GM18868 (cell line): ENCODE measurements at regions not wholly inside any gene's neighbourhood (a gene's known extent, or its start where the extent isn't known, plus 50 kb on each side); places are given as distances from the start of the nearest gene placed in this dataset.
"Not testable (repeated sequence)": the region's sequence is repeated elsewhere in the genome, so short reads cannot be mapped to it uniquely, and the experiment has no call there.

ENCODE experiments used
- ATAC-seq: cut with Tn5 transposase; IDR thresholded peaks from one replicate; pipeline ENCODE4 v1.9.1; 2021; ENCODE audit warnings: mild to moderate bottlenecking, moderate library complexity; ENCODE audit not compliant: unreplicated experiment

- ATAC-seq: no peak
Measured at GRCh38 chr7:83832009-83832408, 183.1 kb upstream of the SEMA3E start.

DNA sequence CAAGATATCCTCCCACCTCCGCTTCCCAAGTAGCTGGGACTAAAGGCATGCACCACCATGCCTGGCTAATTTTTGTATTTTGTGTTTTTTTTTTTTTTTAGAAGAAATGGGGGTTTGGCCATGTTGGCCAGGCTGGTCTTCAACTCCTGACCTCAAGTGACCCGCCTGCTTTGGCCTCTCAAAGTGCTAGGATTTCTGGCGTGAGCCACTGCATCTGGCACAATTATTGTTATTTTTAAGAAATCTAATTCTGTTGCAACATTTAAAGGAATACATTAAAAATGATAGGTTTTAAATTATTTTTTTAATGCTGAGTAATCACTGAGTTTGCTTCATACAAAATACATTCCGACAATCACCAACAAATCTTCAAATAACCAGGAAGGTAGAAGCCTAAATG is 178.1 kb upstream of the SEMA3E start:
- no peak for ATAC-seq

DNA sequence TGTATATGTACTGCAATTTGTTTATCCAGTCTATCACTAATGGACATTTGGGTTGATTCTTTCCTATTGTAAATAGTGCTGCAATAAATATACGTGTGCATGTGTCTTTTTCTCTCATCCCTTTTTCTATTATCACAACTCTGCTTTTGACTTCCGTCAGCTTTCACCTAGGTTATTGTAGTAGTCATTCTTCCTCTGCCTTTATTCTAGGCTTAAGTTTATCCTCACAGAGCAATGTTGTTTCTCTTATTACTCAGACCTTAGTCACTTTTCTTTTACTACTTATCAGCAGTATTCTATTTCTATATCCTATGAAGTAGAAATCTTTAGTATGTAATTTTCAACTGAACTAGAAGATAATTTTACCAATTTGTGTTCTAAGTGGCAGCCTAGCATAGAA is 175.3 kb upstream of the SEMA3E start:
- no peak for ATAC-seq

- ATAC-seq: no peak
Measured at GRCh38 chr7:83821866-83822265, 172.9 kb upstream of the SEMA3E start.

GRCh38 chr7:83820641-83821040 is 171.7 kb upstream of the SEMA3E start:
- ATAC-seq: no peak

DNA sequence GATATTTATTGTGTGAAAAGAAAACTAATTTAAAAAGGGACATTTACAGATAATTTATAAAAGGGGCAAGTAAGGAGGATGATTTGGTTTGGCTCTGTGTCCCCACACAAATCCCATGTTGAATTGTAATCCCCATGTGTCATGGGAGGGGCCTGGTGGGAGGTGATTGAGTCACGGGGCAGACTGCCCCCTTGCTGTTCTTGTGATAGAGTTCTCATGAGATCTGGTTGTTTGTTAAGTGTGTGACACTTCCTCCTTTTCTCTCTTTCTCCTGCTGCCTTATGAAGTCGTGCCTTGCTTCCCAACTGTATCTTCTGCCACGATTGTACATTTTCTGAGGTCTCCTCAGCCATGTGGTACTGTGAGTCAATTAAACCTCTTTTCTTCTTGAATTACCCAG is 171.0 kb upstream of the SEMA3E start:
- ATAC-seq: no peak

DNA sequence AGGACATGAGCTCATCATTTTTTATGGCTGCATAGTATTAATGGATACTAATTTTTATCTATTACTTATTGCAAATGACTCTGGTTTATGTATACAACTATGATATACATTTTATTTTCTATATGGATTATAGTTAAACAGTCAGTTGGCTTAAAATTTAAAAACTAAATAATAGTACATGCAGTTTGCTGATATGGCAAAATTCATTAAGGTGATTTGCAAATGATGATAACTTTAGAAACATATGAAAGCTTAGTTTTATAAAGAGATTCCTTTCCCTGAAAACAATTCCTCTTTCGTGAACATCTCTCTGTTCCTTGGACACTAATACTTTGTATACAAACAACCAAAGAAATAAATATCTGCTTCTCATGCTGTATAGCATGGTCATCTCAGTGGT is 165.5 kb upstream of the SEMA3E start:
- ATAC-seq: no peak

- not testable (repeated sequence) for ATAC-seq
Measured at GRCh38 chr7:83812563-83812962, 163.6 kb upstream of the SEMA3E start.

DNA sequence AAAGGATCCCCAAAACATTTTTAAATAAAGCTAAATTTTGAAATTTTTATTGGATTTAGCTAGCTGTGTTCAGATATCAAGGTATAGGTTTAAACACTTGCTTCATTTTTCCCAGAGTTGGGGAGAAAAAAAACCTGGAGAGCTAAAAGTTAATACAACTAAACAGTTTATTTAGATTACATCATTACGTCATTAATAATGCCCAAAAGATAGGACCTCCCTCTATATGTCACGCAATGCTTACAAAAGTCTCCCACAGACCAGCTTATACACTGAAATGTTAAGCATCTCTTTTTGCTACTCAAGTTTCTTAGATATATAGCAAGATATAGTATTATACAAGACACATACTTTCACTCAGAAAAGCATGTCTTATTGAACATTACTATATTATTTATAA is 160.0 kb upstream of the SEMA3E start:
- ATAC-seq: no peak

DNA sequence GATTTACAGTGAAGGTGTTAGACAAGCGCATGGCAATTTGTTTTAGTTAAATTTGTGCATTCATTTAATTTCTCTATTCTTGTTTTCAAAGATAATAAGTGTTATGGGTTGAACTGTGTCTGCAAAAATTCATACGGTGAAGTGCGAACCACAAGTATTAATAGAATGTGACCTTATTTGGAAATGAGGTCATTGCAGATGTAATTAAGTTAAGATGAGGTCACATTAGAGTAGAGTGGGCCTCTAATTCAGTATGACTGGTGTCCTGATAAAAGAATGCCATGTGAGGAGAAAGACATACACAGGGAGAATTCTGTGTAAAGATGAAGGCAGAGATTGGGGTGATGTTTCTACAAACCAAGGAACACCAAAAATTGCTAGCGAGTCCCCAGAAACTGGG is 158.8 kb upstream of the SEMA3E start:
- ATAC-seq: no peak

GRCh38 chr7:83806538-83806937 is 157.6 kb upstream of the SEMA3E start:
- ATAC-seq: no peak

GRCh38 chr7:83799333-83799732 is 150.4 kb upstream of the SEMA3E start:
- no peak for ATAC-seq

DNA sequence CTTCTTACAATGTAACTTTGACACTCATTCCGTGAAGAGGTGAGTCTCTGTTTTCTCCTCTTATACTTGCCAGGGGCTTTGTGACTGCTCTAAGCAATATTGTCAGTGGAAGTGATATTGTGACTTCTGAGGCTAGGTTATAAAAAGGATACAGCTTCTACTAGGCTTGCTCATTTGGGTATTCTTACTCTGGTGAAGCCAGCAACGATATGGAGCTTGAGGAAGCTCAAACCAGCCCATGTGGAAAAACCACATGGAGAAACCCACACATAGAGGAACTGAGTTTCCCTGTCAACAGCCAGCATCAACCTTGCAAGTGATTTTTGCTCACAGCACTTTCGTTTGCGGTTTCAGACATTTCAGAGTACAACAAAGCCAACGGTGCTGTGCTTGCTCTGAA is 149.6 kb upstream of the SEMA3E start:
- peak; percentile 55 for ATAC-seq

- ATAC-seq: peak; percentile 73
Measured at GRCh38 chr7:83796760-83797159, 147.8 kb upstream of the SEMA3E start.

- no peak for ATAC-seq
Measured at GRCh38 chr7:83794829-83795228, 145.9 kb upstream of the SEMA3E start.

GRCh38 chr7:83793558-83793957 is 144.6 kb upstream of the SEMA3E start:
- no peak for ATAC-seq

- no peak for ATAC-seq
Measured at GRCh38 chr7:83791737-83792136, 142.8 kb upstream of the SEMA3E start.

- no peak for ATAC-seq
Measured at GRCh38 chr7:83786858-83787257, 137.9 kb upstream of the SEMA3E start.

GRCh38 chr7:83782628-83783027 is 133.7 kb upstream of the SEMA3E start:
- ATAC-seq: no peak

DNA sequence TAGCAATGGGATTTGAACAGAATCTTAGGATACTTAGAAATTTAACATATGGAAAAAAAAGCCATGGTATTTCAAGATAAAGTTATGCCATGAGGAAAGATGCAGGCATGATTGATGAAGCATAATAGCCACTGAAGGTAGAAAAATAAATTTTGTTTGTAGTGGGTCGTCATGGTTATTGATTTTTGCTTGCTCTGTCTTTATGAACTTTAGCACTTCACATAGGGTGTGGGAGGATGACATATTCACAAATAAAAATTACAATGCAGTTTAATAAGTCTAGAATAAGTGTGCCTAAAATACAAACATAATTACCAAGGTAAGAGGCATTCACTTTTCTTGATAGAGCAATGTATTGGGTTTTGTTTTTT is 129.1 kb upstream of the SEMA3E start:
- no peak for ATAC-seq

GRCh38 chr7:83777406-83778072 is 128.6 kb upstream of the SEMA3E start:
- ATAC-seq: no peak

- no peak for ATAC-seq
Measured at GRCh38 chr7:83769407-83769806, 120.5 kb upstream of the SEMA3E start.

DNA sequence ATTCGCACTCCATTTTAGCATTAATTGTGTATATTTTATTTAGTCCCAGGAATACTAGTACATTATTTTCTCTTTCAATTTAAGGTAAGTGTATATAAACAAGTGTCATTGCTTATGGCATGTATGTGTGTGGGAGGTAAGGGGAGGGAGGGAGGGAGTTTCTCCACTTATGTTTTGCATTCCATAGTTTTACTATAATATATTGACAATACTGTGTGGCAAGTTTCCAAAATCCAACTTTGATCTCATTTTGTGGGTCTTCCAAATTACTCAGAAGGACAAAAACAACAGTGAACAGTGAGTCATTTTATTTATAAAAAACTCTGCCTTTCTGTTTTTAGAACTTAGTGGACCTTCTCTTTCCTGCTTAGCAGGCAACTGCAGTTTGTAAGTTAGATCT is 102.3 kb upstream of the SEMA3E start:
- ATAC-seq: no peak
